Suprapubic skin (tissue), 4 donors: ENCODE measurements at regions not wholly inside any gene's neighbourhood (a gene's known extent, or its start where the extent isn't known, plus 50 kb on each side); places are given as distances from the start of the nearest gene placed in this dataset.

Experiments used
- DNase-seq, 2 donors: peaks; one replicate each; pipeline ENCODE4 v3.0.0-alpha.2; 2019; ENCODE audit warnings: low spot score in 2 of 2
- H3K27ac ChIP-seq: fragments of 200-600 bp; sonication (generic); one replicate; pipeline ENCODE4 v1.5.1; 2019
- H3K27me3 ChIP-seq: fragments of 200-600 bp; sonication (generic); one replicate; pipeline ENCODE4 v1.5.1; 2019
- H3K36me3 ChIP-seq: fragments of 200-600 bp; sonication (generic); one replicate; pipeline ENCODE4 v1.5.1; 2019
- H3K4me1 ChIP-seq: fragments of 200-600 bp; sonication (generic); one replicate; pipeline ENCODE4 v1.5.1; 2019
- H3K4me3 ChIP-seq: fragments of 200-600 bp; sonication (generic); one replicate; pipeline ENCODE4 v1.5.1; 2019; ENCODE audit warnings: mild to moderate bottlenecking
- H3K9me3 ChIP-seq: fragments of 200-600 bp; sonication (generic); one replicate; pipeline ENCODE4 v1.5.1; 2019
- EP300 ChIP-seq: sonication (generic); formaldehyde crosslinking; IDR thresholded peaks from one replicate; pipeline ENCODE4 v1.6.1; 2017; ENCODE audit warnings: antibody characterized with exemption
- POLR2A ChIP-seq, 2 donors: fragments of 450-650 bp; IDR thresholded peaks; one replicate each; pipeline ENCODE4 v1.6.1; 2017; ENCODE audit warnings: antibody characterized with exemption in 2 of 2, mild to moderate bottlenecking in 2 of 2, moderate library complexity in 2 of 2
- POLR2AphosphoS5 ChIP-seq, 3 donors: sonication (generic); formaldehyde crosslinking; IDR thresholded peaks; one replicate each; pipeline ENCODE4 v1.6.1; 2017; ENCODE audit warnings: antibody characterized with exemption in 3 of 3
- WGBS: methylation state at CpG from one replicate; pipeline ENCODE4 v1.1.5; 2018; 5-methylcytosine and 5-hydroxymethylcytosine counted together
- TF ChIP-seq, protein P1 (sequence below), 2 donors: fragments of 200-600 bp in 1 of 2; fragments of 450-650 bp in 1 of 2; sonication (generic) in 1 of 2; IDR thresholded peaks; one replicate each; pipeline ENCODE4 v1.5.1; 2016 to 2019; ENCODE audit warnings: antibody characterized with exemption in 2 of 2, mild to moderate bottlenecking in 1 of 2, moderate library complexity in 1 of 2

DNA sequence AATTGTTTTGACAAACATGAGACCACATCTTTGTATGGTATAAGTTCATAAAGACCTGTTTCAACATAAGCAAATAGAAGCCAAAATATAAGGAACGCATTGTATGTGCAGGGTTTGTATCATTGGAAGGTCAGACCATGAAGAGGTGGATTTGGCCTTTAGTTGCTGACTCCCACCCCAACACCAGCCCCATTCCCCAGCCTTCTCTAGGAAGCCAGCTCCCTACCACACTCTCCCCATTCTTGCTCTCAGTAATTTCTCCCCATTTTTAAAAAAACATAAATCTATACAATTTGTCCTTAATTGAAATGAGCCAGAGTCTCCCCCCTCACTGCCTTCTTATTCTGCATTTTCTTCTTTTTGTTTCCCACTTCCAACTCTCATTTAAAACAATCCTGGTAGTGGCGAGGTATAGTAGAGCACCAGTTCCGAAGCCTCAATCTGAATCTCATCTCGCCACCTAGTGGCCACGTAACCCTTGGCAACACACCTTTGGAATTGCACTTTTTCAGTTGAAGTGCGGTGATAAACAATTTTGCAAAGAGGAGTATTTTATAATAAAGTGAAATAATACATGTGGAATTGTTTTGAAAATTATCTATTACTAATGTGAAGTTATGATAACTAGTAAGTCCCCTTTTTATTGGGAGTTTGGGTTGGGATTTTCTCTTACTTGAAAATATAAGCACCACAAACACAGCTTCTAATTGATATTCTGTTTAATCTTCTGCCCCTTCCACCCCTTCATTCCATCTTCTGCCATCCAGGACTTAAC, 126.6 kb downstream of the ASB9 start:
- Histone ChIP-seq H3K36me3 (no peaks in the 10 kb centered on the region), H3K27ac (no peak overlapping the region), H3K4me1 (no peaks in the 10 kb centered on the region), H3K9me3 (no peaks in the 10 kb centered on the region), H3K4me3 (no peak overlapping the region), H3K27me3 (no peaks in the 10 kb centered on the region)
- WGBS, result 22% methylated on average over 6 of the region's 6 CpGs
- DNase-seq, result no peak
- TF ChIP-seq EP300, result no peak
- TF ChIP-seq, protein P1, sequence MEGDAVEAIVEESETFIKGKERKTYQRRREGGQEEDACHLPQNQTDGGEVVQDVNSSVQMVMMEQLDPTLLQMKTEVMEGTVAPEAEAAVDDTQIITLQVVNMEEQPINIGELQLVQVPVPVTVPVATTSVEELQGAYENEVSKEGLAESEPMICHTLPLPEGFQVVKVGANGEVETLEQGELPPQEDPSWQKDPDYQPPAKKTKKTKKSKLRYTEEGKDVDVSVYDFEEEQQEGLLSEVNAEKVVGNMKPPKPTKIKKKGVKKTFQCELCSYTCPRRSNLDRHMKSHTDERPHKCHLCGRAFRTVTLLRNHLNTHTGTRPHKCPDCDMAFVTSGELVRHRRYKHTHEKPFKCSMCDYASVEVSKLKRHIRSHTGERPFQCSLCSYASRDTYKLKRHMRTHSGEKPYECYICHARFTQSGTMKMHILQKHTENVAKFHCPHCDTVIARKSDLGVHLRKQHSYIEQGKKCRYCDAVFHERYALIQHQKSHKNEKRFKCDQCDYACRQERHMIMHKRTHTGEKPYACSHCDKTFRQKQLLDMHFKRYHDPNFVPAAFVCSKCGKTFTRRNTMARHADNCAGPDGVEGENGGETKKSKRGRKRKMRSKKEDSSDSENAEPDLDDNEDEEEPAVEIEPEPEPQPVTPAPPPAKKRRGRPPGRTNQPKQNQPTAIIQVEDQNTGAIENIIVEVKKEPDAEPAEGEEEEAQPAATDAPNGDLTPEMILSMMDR (IDR thresholded peaks at IDR 0.05), result peak; percentile 19 to 38

DNA sequence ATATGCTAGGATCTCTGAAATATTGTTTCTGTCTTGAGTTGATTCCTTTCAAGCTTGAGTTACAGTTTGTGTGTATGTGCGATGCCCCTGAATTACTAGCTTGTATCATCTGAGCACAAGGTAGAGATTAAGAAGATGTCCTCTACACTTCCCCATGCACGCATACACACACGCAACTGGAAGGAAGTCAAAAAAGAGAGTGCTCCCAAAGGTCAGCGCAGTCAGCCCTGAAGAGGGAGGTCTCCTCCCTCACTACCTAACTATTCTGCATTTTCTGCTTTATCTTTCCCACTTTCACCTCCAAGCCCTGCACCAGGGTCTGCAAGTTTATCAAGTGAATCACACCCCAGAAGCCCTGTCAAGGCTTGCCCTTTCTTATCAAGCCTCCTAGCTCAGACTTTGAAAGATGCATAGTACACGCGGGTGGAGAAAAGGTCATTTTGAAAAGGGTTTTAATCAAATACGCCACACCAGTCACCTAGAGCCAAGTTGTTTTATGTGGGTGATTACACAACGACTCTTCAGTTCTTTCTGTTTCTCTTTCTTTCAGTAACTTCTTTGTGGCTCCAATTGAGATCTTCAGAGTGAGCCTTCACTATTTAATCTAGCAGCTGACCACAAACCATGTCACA, 127.7 kb downstream of the ASB9 start:
- DNase-seq, result no peak
- H3K27ac ChIP-seq, result no peak overlapping the region

DNA sequence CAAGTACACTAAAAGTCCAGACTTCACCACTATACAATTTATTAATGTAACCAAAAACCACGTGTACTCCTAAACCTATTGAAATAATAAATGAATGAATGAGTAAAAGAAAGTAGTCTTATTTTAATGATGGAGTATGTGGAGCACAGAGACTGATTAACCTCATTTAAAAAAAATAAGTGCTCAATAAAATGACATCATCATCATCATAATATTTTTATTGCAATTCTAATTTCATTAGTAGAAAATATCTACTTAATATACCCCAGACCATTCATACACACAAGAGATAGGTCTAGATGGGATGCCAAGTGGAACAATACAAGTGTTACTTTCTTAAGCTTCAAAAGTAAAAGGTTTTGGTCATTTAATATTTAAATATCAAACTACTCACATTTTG, 133.1 kb downstream of the ASB9 start:
- no peak overlapping the region for H3K4me3 ChIP-seq
- no peaks in the 10 kb centered on the region for H3K9me3 ChIP-seq
- H3K36me3 ChIP-seq, result no peaks in the 10 kb centered on the region
- no peaks in the 10 kb centered on the region for H3K4me1 ChIP-seq
- TF ChIP-seq, protein P1 (IDR thresholded peaks at IDR 0.05), result no peak
- WGBS, result 41% methylated on average over 1 of the region's 1 CpG
- H3K27me3 ChIP-seq, result no peaks in the 10 kb centered on the region
- DNase-seq, result no peak
- H3K27ac ChIP-seq, result no peak overlapping the region

More for the DNA sequence above, 127.7 kb downstream of the ASB9 start:
- Histone ChIP-seq H3K9me3 (no peaks in the 10 kb centered on the region), H3K4me1 (no peaks in the 10 kb centered on the region), H3K4me3 (no peak overlapping the region), H3K36me3 (no peaks in the 10 kb centered on the region), H3K27me3 (no peaks in the 10 kb centered on the region)
- WGBS, result 66% methylated on average over 8 of the region's 8 CpGs
- TF ChIP-seq EP300, result no peak
- TF ChIP-seq POLR2AphosphoS5 (IDR thresholded peaks at IDR 0.05), result no peak
- TF ChIP-seq, protein P1 (IDR thresholded peaks at IDR 0.05), result no peak
- no peak for TF ChIP-seq POLR2A (IDR thresholded peaks at IDR 0.05)

DNA sequence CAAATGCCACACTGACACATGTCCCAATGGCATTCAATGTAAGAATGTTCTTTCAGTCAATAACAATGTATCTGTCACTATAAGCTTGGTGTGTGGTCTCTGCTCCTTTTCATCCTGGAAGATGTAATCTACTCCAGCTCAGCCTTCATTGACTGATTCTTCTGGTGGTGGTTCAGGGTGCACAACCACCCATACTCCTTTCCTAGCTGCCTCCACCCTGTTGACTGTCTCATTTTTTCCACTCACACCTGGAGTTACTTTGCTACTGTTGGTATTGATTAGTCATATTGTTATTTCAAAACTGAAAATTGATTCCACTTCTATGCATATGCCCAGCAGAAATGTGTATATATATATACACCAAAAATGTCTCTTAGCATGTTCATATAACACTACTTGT, 140.5 kb downstream of the ASB9 start:
- Histone ChIP-seq H3K36me3 (no peaks in the 10 kb centered on the region), H3K4me1 (no peaks in the 10 kb centered on the region), H3K27me3 (no peaks in the 10 kb centered on the region), H3K27ac (no peak overlapping the region), H3K4me3 (no peak overlapping the region), H3K9me3 (no peaks in the 10 kb centered on the region)
- TF ChIP-seq EP300 (no peak), POLR2AphosphoS5 (IDR thresholded peaks at IDR 0.05) (no peak), POLR2A (IDR thresholded peaks at IDR 0.05) (no peak)
- TF ChIP-seq, protein P1 (IDR thresholded peaks at IDR 0.05), result no peak
- DNase-seq, result no peak

GRCh38 chrX:15128861-15129260, 141.0 kb downstream of the ASB9 start:
- Histone ChIP-seq H3K27ac (no peak overlapping the region), H3K27me3 (no peaks in the 10 kb centered on the region), H3K4me1 (no peaks in the 10 kb centered on the region), H3K36me3 (no peaks in the 10 kb centered on the region), H3K4me3 (no peak overlapping the region), H3K9me3 (no peaks in the 10 kb centered on the region)
- TF ChIP-seq POLR2AphosphoS5 (IDR thresholded peaks at IDR 0.05) (no peak), POLR2A (IDR thresholded peaks at IDR 0.05) (no peak), EP300 (no peak)
- TF ChIP-seq, protein P1 (IDR thresholded peaks at IDR 0.05), result no peak
- DNase-seq, result no peak
